GM18861 (cell line): ENCODE measurements at regions not wholly inside any gene's neighbourhood (a gene's known extent, or its start where the extent isn't known, plus 50 kb on each side); places are given as distances from the start of the nearest gene placed in this dataset.

Experiments
- ATAC-seq: cut with Tn5 transposase; IDR thresholded peaks from one replicate; pipeline ENCODE4 v1.9.1; 2021; ENCODE audit not compliant: unreplicated experiment

GRCh38 chr7:25762511-25763462 lies 389.2 kb upstream of the NFE2L3 start:
- ATAC-seq, result no peak

- no peak for ATAC-seq
These were observed 388.5 kb upstream of the NFE2L3 start for GRCh38 chr7:25763463-25763860.

GRCh38 chr7:25765110-25765655 lies 386.8 kb upstream of the NFE2L3 start:
- no peak for ATAC-seq

DNA sequence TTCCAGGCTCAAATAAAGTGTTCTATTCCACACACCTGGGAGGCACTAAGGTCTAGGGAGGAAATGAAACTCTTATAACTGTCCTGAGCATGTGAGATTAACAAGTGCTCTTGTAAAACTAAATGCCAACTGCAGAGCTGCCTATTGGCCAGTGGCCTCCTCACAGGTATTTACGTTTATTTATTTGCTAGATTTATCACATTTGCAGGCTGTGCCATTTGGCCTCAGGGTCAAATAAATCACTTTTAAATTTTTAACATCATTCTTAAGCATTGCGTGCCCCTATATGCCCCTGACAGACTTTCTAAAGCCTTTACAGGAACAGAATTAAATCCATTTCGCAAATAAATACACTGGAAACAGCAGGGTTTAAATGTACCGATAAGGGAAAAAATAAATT lies 381.8 kb upstream of the NFE2L3 start:
- ATAC-seq, result no peak

- no peak for ATAC-seq
These were observed 381.3 kb upstream of the NFE2L3 start for GRCh38 chr7:25770670-25771069.

- ATAC-seq, result no peak
These were observed 380.5 kb upstream of the NFE2L3 start for GRCh38 chr7:25771491-25771890.

- no peak for ATAC-seq
These were observed 379.2 kb upstream of the NFE2L3 start for GRCh38 chr7:25772802-25773201.

DNA sequence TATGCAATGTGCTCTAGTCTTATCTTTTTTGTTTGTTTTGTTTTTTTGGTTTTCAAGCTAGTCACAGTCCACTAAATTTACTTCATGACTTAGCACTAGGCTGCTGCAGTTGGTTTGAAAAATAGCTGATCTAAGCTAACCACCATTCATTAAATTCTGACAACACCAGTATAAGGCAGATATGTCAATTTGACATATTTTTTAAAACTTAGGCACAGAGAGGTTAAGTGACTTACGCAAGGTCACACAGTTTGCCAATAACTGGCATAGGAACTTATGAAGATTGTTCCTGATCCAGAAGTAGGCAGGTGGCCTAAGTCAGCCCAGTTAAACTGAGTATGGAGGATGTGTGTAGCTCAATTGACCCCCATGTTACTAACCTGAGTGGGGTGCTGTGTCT lies 377.3 kb upstream of the NFE2L3 start:
- no peak for ATAC-seq

DNA sequence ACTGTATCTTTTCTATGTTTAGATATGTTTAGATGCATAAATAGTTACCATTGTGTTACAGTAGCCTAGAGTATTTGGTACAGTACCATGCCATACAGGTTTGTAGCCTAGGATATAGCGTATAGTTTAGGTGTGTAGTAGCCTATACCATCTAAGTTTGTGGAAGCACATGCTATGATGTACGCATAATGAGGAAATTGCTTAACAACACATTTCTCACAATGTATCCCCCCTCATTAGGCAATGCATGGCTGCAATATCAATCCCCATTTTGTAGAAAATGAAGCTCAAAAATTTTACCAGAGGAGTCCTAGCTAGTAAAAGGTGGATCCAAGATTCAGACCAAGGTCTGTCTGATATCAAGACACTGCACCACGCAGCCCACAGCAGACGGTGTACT lies 376.4 kb upstream of the NFE2L3 start:
- no peak for ATAC-seq

DNA sequence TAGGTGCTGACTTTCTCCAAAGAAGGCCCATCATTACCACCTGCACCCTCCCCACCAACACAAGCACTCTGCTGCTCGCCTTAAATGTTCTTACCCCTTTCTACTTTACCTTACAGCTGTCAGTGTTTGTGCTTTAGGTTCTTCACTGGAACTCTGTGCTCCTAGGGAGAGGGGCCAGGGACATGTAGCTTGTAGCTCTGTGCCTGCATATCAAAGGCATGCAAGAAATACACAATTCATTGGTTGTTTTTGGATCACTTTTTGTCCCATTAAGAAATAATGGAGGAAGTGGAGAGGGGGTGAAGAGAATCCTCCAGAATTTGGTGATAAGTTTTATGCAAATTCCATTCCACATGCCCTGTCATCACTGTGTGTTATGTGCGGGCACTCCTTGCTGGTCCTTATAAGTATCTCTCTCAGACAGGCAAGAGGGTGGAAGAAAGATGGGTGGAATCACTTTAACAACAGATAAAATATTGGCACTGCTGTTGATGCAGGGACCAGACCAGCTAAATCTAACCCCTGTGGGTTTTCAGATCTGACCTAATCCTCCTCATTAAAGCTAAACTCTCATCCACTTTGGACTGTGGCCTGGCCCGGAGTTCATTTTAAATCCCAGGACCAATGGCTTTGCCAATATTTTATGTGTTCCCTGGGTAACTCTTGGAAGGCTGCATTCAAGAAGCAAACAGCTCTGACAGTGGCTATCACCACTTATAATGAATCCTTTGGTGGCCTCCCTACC lies 375.8 kb upstream of the NFE2L3 start:
- no peak for ATAC-seq

DNA sequence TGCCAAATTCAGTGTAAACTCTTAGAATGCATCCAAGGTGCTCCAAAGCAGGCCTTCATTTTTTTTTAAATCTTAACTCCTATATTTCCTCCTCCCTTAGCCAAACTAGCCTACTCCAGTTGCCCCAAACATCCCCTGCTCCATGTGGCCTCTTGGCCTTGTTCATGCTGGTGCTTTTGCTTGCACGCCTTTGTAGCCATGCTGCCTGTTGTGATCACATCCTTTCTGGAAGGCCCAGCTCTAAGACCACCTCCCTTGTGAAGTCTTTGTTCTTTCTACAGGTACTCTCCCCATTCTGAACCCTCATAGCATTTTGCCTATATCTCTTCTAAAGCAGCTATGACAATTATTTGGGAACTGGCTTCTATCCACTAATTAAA lies 375.3 kb upstream of the NFE2L3 start:
- no peak for ATAC-seq

DNA sequence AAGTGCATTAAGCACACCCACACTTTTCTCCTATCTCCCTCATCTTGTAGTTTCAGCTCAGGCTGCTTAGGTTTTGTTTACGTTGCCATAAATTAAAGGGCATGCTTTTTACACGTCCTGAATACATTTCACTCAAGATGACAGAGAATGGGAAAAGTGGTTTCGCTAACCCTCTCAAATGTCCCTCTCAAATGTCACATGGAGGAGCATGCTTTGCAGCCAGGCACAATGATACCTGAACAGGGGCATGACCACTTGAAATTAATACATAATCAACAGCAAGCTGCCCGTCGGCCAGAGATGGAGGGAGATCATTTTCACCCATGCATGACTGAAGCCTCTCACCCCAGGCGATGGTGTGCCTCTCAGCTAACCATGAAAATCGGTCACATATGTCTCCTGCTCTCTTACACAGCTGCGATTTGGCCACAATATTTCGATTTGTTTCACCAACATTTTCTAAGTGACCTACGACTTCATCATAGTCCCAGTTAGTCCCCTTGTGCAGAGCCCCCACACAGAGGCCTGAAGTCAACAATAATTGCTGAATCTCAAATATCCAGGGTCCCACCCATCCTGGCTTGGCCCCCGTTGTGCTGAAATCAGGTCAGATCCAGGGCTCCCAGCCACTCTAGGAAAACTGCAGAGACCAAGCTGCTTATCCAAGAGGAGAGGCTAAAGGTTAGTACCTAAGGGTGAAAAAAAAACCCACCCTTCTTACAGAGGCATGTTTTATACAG lies 373.9 kb upstream of the NFE2L3 start:
- no peak for ATAC-seq

DNA sequence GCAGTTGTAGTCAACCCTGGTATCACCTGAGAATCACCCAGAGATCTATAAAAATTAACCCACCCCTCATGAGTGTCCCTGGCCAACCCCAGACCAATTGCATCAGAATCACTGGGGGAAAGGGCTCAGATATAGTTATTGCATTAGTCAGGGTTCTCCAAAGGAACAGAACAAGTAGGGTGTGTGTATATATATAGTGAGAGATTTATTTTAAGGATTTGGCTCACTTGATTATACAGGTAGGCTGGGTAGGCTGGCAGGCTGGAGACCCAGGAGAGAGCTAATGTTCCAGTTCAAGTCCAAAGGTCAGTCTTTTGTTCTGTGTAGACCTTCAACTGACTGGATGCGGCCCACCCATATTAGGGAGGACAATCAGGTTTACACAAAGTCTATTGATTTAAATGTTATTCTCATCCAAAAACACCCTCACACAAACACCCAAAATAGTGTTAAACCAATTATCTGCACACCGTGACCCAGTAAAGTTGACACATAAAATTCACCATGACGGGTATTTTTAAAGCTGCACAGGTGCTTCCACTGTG lies 372.9 kb upstream of the NFE2L3 start:
- ATAC-seq, result no peak

GRCh38 chr7:25780904-25781303 lies 371.1 kb upstream of the NFE2L3 start:
- ATAC-seq, result no peak

- no peak for ATAC-seq
These were observed 370.3 kb upstream of the NFE2L3 start for GRCh38 chr7:25781704-25782103.

GRCh38 chr7:25786936-25787335 lies 365.1 kb upstream of the NFE2L3 start:
- no peak for ATAC-seq

GRCh38 chr7:25787336-25787735 lies 364.7 kb upstream of the NFE2L3 start:
- ATAC-seq, result no peak

DNA sequence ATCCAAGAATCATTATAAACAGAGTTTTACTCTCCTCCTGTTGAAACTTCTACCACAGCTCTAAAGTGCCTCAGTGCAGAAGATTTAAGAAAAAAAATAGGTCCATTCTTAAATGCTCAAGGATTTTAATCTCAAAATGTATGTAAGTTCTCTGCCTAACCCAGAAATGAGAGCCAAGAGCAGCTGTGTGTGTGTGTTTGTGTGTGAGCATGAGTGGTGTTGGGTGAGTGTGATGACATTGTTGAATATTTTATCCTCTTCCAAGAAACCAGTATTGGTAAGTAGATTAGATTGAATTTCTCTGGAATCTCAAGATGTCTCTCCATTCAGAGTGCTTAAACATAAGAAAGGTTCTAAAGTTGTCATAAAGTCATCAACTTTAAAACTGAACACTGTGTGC lies 363.6 kb upstream of the NFE2L3 start:
- ATAC-seq, result no peak

GRCh38 chr7:25788961-25789620 lies 362.9 kb upstream of the NFE2L3 start:
- ATAC-seq, result no peak
